Common myeloid progenitor, CD34-positive (primary cell): ENCODE measurements at regions not wholly inside any gene's neighbourhood (a gene's known extent, or its start where the extent isn't known, plus 50 kb on each side); places are given as distances from the start of the nearest gene placed in this dataset.
A peak's percentile ranks its signal among the peaks of the same experiment; 100 is the strongest.

Experiments used
- CTCF ChIA-PET: fragments of 350-600 bp; sonication (Branson Sonifier 250); formaldehyde crosslinking; loops from one replicate; lab custom pipeline; 2021; ENCODE audit warnings: antibody characterized with exemption; lab: Charles Lee
- POLR2A ChIA-PET: fragments of 350-600 bp; sonication (Branson Sonifier 250); formaldehyde crosslinking; loops from one replicate; lab custom pipeline; 2021; ENCODE audit warnings: antibody characterized with exemption; lab: Charles Lee
- DNase-seq, 3 donors: peaks; one replicate each; pipeline versions ENCODE4 v3.0.0 to v3.0.0-alpha.2; 2013
- H3K27ac ChIP-seq, 2 experiments: 1 replicate in 1 of 2; 2 replicates in 1 of 2; pipeline ENCODE4 v1.7.0; 2013; ENCODE audit warnings: inconsistent platforms in 2 of 2, low read length in 2 of 2, mild to moderate bottlenecking in 2 of 2, low read depth in 1 of 2, moderate library complexity in 1 of 2; ENCODE audit not compliant: severe bottlenecking in 2 of 2, insufficient read depth in 1 of 2, poor library complexity in 1 of 2
- H3K27me3 ChIP-seq, 5 experiments: replicated peaks in 2 of 5; 1 replicate in 3 of 5; 2 replicates in 2 of 5; pipeline versions ENCODE4 v1.6.1 to v1.7.0; 2013; ENCODE audit warnings: low read length in 4 of 5, mild to moderate bottlenecking in 2 of 5, moderate library complexity in 2 of 5, inconsistent platforms in 1 of 5; ENCODE audit not compliant: insufficient read depth in 5 of 5, control insufficient read depth in 4 of 5
- H3K36me3 ChIP-seq, 4 experiments: 1 replicate in 2 of 4; 2 replicates in 2 of 4; pipeline versions ENCODE4 v1.6.1 to v1.7.0; 2013; ENCODE audit warnings: low read length in 3 of 4, control low read depth in 1 of 4, mild to moderate bottlenecking in 1 of 4; ENCODE audit not compliant: control insufficient read depth in 4 of 4, insufficient read depth in 4 of 4
- H3K4me1 ChIP-seq, 4 experiments: 1 replicate in 3 of 4; 2 replicates in 1 of 4; pipeline versions ENCODE4 v1.6.1 to v1.7.1; 2013; ENCODE audit warnings: low read length in 3 of 4, mild to moderate bottlenecking in 3 of 4, control low read depth in 1 of 4, inconsistent platforms in 1 of 4, moderate library complexity in 1 of 4; ENCODE audit not compliant: control insufficient read depth in 4 of 4, insufficient read depth in 4 of 4; ENCODE audit errors: control extremely low read depth in 1 of 4
- H3K4me3 ChIP-seq, 7 experiments: 1 replicate in 4 of 7; 2 replicates in 3 of 7; pipeline versions ENCODE4 v1.5.1 to v1.7.0; 2013; ENCODE audit warnings: mild to moderate bottlenecking in 7 of 7, low read length in 6 of 7, moderate library complexity in 6 of 7, inconsistent platforms in 2 of 7, low read depth in 2 of 7, control low read depth in 1 of 7; ENCODE audit not compliant: insufficient read depth in 4 of 7, control insufficient read depth in 1 of 7; ENCODE audit errors: extremely low read depth in 1 of 7
- H3K9me3 ChIP-seq, 5 experiments: 1 replicate in 4 of 5; 2 replicates in 1 of 5; pipeline versions ENCODE4 v1.6.1 to v1.7.1; 2013; ENCODE audit warnings: low read length in 4 of 5, mild to moderate bottlenecking in 2 of 5, inconsistent platforms in 1 of 5, low read depth in 1 of 5, moderate library complexity in 1 of 5; ENCODE audit not compliant: control insufficient read depth in 4 of 5, insufficient read depth in 2 of 5; ENCODE audit errors: control extremely low read depth in 1 of 5
- WGBS: methylation state at CpG from one replicate; pipeline ENCODE4 v1.1.5; 2013; ENCODE audit not compliant: insufficient coverage; 5-methylcytosine and 5-hydroxymethylcytosine counted together

GRCh38 chr17:33725675-33726271 lies 432.7 kb upstream of the ASIC2 start:
- peak; percentile 23 to 50 (median 39) for DNase-seq
- ChIA-PET POLR2A (no interaction called here), CTCF (interaction anchor here (0.9 to 4.1 kb wide), 5 partner anchors 13 to 82 kb away, joined by 3 to 31 read pairs (median 4); no protein-coding TSS in a partner anchor)
- Histone ChIP-seq H3K27me3 (peaks cover 0 to 27% (median 3%) of the 10 kb centered on the region in 5 experiments), H3K4me3 (no peak overlapping the region), H3K4me1 (no peaks in the 10 kb centered on the region), H3K36me3 (no peaks in the 10 kb centered on the region), H3K9me3 (no peaks in the 10 kb centered on the region), H3K27ac (no peak overlapping the region)
- WGBS: 29% methylated on average over 10 of the region's 11 CpGs

DNA sequence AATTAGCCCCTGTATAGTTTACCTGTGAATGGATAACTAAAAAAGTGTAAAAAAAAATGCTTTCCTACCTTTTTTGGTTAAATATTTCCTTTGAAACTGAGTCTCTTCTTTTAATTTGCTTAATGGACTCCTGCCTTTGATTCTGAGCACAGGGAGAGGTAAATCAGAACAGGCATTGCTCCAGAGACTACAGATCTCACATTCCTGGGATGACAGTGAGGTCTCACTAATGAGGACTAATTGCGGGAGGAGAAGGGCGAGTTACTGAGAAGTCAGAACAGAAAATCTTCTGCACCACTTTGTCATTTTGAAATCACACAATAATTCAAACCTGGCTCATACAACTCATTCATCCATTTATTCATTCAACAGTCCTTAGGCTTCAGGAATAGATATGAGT lies 437.0 kb upstream of the ASIC2 start:
- H3K27me3 ChIP-seq: peaks cover 0 to 24% (median 3%) of the 10 kb centered on the region in 5 experiments
- ChIA-PET POLR2A (no interaction called here), CTCF (no interaction called here)
- H3K4me1 ChIP-seq: no peaks in the 10 kb centered on the region
- no peak overlapping the region for H3K4me3 ChIP-seq
- 57% methylated on average over 2 of the region's 2 CpGs for WGBS
- H3K36me3 ChIP-seq: no peaks in the 10 kb centered on the region
- H3K9me3 ChIP-seq: no peaks in the 10 kb centered on the region
- no peak for DNase-seq
- no peak overlapping the region for H3K27ac ChIP-seq

GRCh38 chr17:33732116-33732515 lies 439.0 kb upstream of the ASIC2 start:
- H3K36me3 ChIP-seq: no peaks in the 10 kb centered on the region
- peaks cover 0 to 19% (median 3%) of the 10 kb centered on the region in 5 experiments for H3K27me3 ChIP-seq
- no peak overlapping the region for H3K27ac ChIP-seq
- peak in 2 of 3 donors; percentile 42 to 56 for DNase-seq
- H3K4me3 ChIP-seq: no peak overlapping the region
- no peaks in the 10 kb centered on the region for H3K4me1 ChIP-seq
- WGBS: 25% methylated on average over 1 of the region's 3 CpGs
- no peaks in the 10 kb centered on the region for H3K9me3 ChIP-seq
- POLR2A ChIA-PET: no interaction called here
- CTCF ChIA-PET: no interaction called here

GRCh38 chr17:33739714-33740113 lies 446.6 kb upstream of the ASIC2 start:
- CTCF ChIA-PET: interaction anchor here (1.0 to 1.5 kb wide), 2 partner anchors 14 kb away, joined by 3 to 6 read pairs; no protein-coding TSS in a partner anchor
- POLR2A ChIA-PET: no interaction called here
- no peak for DNase-seq
- Histone ChIP-seq H3K36me3 (no peaks in the 10 kb centered on the region), H3K4me3 (no peak overlapping the region), H3K9me3 (no peaks in the 10 kb centered on the region), H3K27me3 (peaks cover 0 to 15% (median 3%) of the 10 kb centered on the region in 5 experiments), H3K27ac (no peak overlapping the region), H3K4me1 (no peaks in the 10 kb centered on the region)

- Histone ChIP-seq H3K4me1 (no peaks in the 10 kb centered on the region), H3K4me3 (no peak overlapping the region), H3K27ac (no peak overlapping the region), H3K27me3 (peaks cover 0 to 17% (median 6%) of the 10 kb centered on the region in 5 experiments), H3K36me3 (no peaks in the 10 kb centered on the region), H3K9me3 (no peaks in the 10 kb centered on the region)
- POLR2A ChIA-PET: no interaction called here
- no CpG with 5 or more reads among the region's 3 CpGs for WGBS
- DNase-seq: peak in 2 of 3 donors; percentile 5 to 22
- CTCF ChIA-PET: no interaction called here
Observed at GRCh38 chr17:33745047-33745760, 452.1 kb upstream of the ASIC2 start.

GRCh38 chr17:33749171-33749570 lies 456.1 kb upstream of the ASIC2 start:
- H3K36me3 ChIP-seq: no peaks in the 10 kb centered on the region
- peaks cover 4 to 27% (median 6%) of the 10 kb centered on the region in 5 experiments for H3K27me3 ChIP-seq
- no peak overlapping the region for H3K27ac ChIP-seq
- POLR2A ChIA-PET: no interaction called here
- no peak for DNase-seq
- WGBS: 91% methylated on average over 5 of the region's 6 CpGs
- CTCF ChIA-PET: interaction anchor here (1.4 to 4.6 kb wide), 2 partner anchors 24 to 231 kb away, joined by 3 to 31 read pairs; no protein-coding TSS in a partner anchor
- H3K4me1 ChIP-seq: no peaks in the 10 kb centered on the region
- no peak overlapping the region for H3K4me3 ChIP-seq
- peaks cover 0 to 1% (median 0%) of the 10 kb centered on the region in 5 experiments for H3K9me3 ChIP-seq
